Sigmoid colon (tissue), 3 donors: ENCODE measurements at regions not wholly inside any gene's neighbourhood (a gene's known extent, or its start where the extent isn't known, plus 50 kb on each side); places are given as distances from the start of the nearest gene placed in this dataset.

Source experiments
- POLR2A ChIP-seq, 2 donors: fragments of 450-650 bp; IDR thresholded peaks; one replicate each; pipeline ENCODE4 v1.6.1; 2016; ENCODE audit warnings: antibody characterized with exemption in 2 of 2, mild to moderate bottlenecking in 2 of 2, moderate library complexity in 2 of 2
- TF ChIP-seq, protein P1 (sequence below), 4 experiments: fragments of 450-650 bp in 3 of 4; fragments of 200-600 bp in 1 of 4; IDR thresholded peaks; one replicate each; pipeline ENCODE4 v1.5.1; 2016 to 2019; ENCODE audit warnings: antibody characterized with exemption in 4 of 4, mild to moderate bottlenecking in 3 of 4, moderate library complexity in 2 of 4

- TF ChIP-seq, protein P1, sequence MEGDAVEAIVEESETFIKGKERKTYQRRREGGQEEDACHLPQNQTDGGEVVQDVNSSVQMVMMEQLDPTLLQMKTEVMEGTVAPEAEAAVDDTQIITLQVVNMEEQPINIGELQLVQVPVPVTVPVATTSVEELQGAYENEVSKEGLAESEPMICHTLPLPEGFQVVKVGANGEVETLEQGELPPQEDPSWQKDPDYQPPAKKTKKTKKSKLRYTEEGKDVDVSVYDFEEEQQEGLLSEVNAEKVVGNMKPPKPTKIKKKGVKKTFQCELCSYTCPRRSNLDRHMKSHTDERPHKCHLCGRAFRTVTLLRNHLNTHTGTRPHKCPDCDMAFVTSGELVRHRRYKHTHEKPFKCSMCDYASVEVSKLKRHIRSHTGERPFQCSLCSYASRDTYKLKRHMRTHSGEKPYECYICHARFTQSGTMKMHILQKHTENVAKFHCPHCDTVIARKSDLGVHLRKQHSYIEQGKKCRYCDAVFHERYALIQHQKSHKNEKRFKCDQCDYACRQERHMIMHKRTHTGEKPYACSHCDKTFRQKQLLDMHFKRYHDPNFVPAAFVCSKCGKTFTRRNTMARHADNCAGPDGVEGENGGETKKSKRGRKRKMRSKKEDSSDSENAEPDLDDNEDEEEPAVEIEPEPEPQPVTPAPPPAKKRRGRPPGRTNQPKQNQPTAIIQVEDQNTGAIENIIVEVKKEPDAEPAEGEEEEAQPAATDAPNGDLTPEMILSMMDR (IDR thresholded peaks at IDR 0.05): no peak
- no peak for TF ChIP-seq POLR2A (IDR thresholded peaks at IDR 0.05)
Observed at GRCh38 chr14:101313268-101313667, 248.0 kb upstream of the DIO3 start.
